NCI-H82 treated with DMSO at 0.1 percent for 48 hours (cell line): ENCODE measurements at regions not wholly inside any gene's neighbourhood (a gene's known extent, or its start where the extent isn't known, plus 50 kb on each side); places are given as distances from the start of the nearest gene placed in this dataset.

Experiments used
- DNase-seq: peaks from one replicate; lab custom pipeline; 2025; ENCODE audit not compliant: unreplicated experiment; lab: John Stamatoyannopoulos, UW

- DNase-seq = no peak
Observed at GRCh38 chr7:96495751-96496216, 173.9 kb upstream of the SLC25A13 start.

DNA sequence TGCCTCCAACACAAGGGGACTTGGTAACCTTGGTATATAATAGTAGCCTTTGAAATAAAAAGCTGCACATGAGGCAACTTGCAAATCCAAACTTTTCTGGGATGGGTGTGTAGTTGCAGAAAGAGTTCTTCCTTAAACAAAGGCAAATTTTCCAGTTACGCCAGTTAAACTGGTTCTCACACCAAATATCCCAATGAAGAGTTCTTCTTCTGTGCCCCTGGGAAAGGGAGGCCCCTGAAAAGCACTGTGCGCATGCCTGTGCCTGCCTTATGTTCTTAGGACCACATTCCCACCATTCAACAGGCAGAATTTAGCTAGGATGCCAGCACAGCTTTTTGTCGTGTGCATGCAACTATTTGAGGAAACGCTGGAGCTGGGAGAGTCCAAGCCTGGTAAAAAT is 164.8 kb upstream of the SLC25A13 start:
- no peak for DNase-seq

DNA sequence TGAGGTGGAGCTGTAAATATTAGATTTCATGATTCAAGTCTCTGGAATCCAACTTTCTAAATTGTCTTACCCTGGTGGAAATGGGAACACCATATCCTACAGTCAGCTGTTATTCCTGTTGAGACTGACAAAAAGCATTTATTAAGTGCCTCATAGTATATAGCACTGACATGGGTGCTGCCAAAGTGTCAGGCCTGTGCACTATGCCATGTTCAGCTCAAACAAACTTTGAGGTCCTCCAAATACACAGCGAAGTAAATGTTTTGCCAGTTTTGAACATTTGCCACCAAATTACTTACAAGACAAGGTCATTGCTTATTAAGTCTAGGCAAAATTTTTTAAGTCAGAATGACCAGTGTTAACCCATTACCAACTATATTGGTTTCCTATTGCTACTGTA is 162.9 kb upstream of the SLC25A13 start:
- no peak for DNase-seq

GRCh38 chr7:96484091-96484490 is 162.2 kb upstream of the SLC25A13 start:
- no peak for DNase-seq

- no peak for DNase-seq
Observed at GRCh38 chr7:96481796-96482195, 159.9 kb upstream of the SLC25A13 start.

DNA sequence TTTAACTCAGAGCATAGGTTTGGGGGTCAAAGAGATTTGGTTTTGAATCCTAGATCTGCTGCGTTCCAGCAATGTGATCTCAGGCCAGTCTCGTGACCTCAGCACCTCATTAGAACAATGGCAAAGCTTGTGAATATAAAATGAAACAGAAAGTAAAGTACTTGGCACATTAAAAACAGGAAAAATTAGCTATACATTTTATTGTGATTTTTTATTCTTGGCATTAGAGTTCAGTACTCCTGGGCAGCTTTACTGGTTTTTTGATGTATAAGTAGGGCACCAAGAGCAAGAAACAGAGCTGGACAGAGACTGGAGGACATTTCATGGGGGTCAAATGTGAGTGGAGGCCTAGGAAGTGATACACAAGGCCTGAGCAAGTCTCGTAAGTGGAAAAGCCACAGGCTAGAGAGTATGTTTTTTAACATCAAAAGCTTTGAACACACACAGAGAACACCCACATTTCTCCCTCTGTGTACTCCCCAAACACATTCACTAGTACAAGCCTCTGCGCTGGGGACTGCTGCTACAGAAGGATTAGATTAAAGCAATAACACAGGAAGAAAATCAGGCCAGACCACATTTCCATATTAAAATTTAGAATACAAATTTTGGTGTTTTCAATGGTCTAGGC is 157.2 kb upstream of the SLC25A13 start:
- DNase-seq = no peak

DNA sequence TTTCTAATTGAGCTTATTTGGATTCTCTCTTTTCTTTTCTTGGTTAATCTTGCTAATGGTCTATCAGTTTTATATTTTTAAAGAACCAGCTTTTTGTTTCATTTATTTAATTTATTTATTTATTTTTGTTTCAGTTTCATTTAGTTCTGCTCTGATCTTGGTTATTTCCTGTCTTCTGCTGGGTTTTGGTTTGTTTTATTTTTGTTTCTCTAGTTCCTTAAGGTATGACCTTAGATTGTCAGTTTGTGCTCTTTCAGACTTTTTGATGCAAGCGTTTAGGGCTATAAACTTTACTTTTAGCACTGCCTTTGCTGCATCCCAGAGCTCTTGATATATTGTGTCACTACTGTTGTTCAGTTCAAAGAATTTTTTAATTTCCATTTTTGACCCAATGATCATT is 149.7 kb upstream of the SLC25A13 start:
- no peak for DNase-seq

GRCh38 chr7:96452146-96452545 is 130.2 kb upstream of the SLC25A13 start:
- DNase-seq = no peak

GRCh38 chr7:96449094-96449493 is 127.2 kb upstream of the SLC25A13 start:
- DNase-seq = no peak

- DNase-seq = no peak
Observed at GRCh38 chr7:96447109-96447645, 125.3 kb upstream of the SLC25A13 start.

- no peak for DNase-seq
Observed at GRCh38 chr7:96441436-96442084, 119.7 kb upstream of the SLC25A13 start.

GRCh38 chr7:96440328-96440727 is 118.4 kb upstream of the SLC25A13 start:
- no peak for DNase-seq

DNA sequence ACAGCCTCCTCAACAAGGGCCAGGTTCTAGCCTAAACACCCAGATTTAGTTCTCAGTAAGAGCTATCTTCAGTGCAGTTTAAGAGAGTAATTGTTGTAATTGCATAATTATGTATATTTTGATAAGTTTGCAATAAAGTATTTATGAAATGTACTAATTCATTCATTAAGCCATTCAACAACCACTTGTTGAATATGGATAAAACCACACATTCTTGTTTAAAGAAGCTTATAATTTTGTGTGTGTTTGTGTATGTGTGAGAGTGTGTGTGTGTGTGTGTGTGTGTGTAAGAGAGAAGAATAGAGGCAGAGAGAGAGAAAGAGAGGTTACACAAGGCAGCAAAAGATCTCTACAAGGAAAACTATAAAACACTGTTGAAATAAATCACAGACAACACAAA is 115.0 kb upstream of the SLC25A13 start:
- no peak for DNase-seq

- no peak for DNase-seq
Observed at GRCh38 chr7:96430356-96430755, 108.5 kb upstream of the SLC25A13 start.

DNA sequence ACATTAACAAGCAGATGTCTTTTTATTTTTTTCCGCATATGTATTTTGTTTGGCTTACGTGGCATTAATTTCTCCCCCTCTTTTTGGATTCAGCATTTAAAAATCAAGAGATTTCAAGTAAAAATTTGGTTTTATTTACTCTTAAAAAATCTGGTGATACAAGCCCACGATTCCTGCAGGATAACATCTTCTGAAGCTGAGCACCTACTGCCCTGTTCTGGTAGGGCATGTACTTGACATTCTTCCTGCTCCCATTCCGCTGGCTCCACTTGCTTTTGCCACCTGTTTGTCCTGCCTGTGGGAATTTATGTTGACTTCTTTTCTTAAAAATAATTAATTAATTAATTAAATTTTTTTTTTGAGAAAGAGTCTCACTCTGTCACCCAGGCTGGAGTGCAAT is 105.2 kb upstream of the SLC25A13 start:
- DNase-seq = no peak

DNA sequence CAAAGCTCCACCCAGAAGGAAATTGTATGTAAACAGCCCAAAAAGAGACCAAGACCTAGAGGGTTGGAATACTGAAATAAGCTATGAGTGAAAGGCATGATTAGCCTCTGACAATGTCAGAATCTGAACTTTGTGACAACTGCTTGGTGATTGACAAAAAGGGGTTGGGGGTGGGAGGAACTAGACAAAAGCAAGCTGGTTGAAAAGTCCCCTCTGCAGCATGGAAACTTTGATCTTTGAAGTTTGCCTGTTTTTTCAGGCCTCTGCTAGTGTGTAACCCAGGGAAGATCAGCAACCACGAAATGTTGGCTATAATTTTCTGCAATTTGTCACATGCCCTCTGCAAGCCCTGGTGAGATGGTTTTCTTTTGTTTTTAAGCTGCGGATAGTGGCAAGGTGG is 104.8 kb upstream of the SLC25A13 start:
- no peak for DNase-seq

DNA sequence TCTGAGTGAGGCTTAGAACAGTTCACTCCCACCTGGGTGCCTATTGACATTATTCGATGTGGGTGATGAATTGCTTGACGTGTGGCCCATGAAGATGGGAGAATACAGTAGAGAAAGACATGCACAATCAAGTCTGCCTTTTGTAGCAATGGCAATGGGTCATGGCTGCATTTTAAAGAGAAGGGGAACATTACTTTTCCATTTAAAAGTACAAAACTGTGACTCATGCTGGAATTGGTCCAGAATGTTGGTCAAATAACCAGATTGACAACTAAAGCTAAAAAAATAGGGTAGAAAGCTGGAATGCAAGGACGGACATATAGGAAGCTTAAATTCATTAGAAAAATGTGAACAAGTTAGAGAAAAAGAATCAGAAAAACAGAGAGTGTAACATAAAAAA is 104.1 kb upstream of the SLC25A13 start:
- DNase-seq = no peak

DNA sequence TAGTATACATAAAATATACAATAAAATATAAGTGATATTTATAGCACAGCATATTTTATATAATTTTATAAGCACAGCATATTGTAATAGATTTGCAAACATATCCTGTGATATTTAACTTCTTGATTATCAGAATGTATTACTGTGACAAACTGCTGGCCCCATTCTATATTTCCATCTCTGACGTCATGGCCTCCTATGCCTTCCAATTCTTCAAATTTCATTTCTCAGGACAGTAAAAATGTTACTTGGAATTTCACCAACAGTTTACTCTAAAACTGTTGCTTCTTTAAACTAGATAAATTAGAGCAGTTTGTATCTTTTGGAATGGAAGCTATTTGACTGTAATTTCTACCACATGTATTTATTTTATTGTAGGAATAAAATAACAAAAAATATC is 102.5 kb upstream of the SLC25A13 start:
- DNase-seq = no peak

GRCh38 chr7:96422388-96422787 is 100.5 kb upstream of the SLC25A13 start:
- DNase-seq = no peak

- no peak for DNase-seq
Observed at GRCh38 chr7:96418581-96418980, 96.7 kb upstream of the SLC25A13 start.

DNA sequence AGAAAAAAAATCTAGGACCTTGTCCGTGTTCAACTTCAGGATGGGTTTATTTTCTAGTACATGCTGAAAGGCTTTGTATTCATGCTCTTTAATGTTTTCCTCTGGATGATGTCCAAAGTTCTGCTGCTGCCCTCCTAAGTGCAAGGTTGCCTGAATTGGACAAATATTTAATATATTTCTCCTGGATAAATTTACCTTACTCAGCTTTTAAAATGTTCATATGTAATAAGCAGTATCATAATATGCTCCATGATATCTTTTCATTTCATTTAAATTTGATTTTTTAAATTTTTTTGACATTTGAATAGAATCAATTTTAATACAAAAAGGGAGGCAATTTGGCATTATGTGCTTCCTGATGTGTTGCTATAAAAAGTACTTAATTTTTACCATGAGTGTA is 95.9 kb upstream of the SLC25A13 start:
- no peak for DNase-seq

- DNase-seq = no peak
Observed at GRCh38 chr7:96416599-96416998, 94.7 kb upstream of the SLC25A13 start.

DNA sequence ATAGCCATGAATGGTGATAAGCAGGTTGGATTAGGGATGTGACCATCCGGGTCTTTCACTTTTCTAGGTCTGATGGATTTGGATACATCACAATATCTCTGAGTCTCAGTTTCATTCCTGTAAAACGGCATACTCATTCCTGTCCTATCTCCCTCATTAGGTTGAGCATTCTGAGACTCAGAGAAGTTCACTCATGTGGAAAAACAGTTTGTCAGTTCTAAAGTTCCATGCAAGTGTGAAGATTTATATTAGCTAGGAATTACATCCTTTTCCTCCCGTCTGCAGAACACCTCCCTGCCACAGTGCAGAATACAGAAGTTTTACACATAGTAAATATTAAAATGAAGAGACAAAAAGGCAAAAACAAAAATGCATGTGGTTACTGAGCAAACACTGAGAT is 94.2 kb upstream of the SLC25A13 start:
- no peak for DNase-seq
